NT2/D1 (cell line): ENCODE measurements at regions not wholly inside any gene's neighbourhood (a gene's known extent, or its start where the extent isn't known, plus 50 kb on each side); places are given as distances from the start of the nearest gene placed in this dataset.

Source experiments
- YY1 ChIP-seq: IDR thresholded peaks from 2 replicates; pipeline ENCODE4 v1.6.1; 2011; ENCODE audit not compliant: insufficient read length, insufficient read depth
- ZNF274 ChIP-seq: IDR thresholded peaks from 2 replicates; pipeline ENCODE4 v1.6.1; 2011; ENCODE audit warnings: mild to moderate bottlenecking, low read depth, low read length

DNA sequence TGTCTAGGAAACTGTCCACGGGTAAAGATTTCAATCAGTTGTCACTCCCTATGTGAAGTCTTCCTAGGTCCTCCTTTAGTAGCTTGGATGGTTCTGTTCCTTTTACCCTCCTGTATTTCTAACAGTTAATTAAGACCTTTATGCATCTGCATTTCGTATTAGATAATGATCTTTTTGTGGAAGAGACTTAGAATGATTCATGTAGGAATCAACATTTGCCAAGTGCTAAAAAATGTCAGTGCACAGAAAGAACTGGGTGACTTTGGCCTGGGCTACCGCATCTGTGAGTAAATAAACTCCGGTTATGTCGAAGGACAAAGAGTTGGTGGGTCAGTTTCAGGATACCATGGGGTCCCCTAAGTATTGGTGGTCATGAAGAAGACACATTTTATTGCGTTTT lies 918.0 kb downstream of the TFAP2A start:
- TF ChIP-seq ZNF274 (no peak), YY1 (no peak)
